Stomach smooth muscle (tissue), 2 donors: ENCODE measurements at regions not wholly inside any gene's neighbourhood (a gene's known extent, or its start where the extent isn't known, plus 50 kb on each side); places are given as distances from the start of the nearest gene placed in this dataset.
"Not testable (repeated sequence)": the region's sequence is repeated elsewhere in the genome, so short reads cannot be mapped to it uniquely, and the experiment has no call there.

Experiments used
- H3K27ac ChIP-seq: one replicate; pipeline ENCODE4 v1.7.0; 2013; ENCODE audit warnings: mild to moderate bottlenecking, low read length, inconsistent platforms
- H3K27me3 ChIP-seq, 2 donors: one replicate each; pipeline ENCODE4 v1.7.0; 2013; ENCODE audit warnings: low read length in 2 of 2; ENCODE audit not compliant: insufficient read depth in 2 of 2, control insufficient read depth in 1 of 2
- H3K36me3 ChIP-seq, 2 donors: one replicate each; pipeline ENCODE4 v1.7.0; 2013; ENCODE audit warnings: low read length in 2 of 2; ENCODE audit not compliant: control insufficient read depth in 2 of 2, insufficient read depth in 2 of 2
- H3K4me1 ChIP-seq: one replicate; pipeline ENCODE4 v1.7.0; 2013; ENCODE audit warnings: low read length; ENCODE audit not compliant: control insufficient read depth, insufficient read depth
- H3K4me3 ChIP-seq, 2 donors: one replicate each; pipeline ENCODE4 v1.7.0; 2013; ENCODE audit warnings: low read length in 2 of 2
- H3K9ac ChIP-seq, 2 donors: one replicate each; pipeline ENCODE4 v1.7.0; 2013; ENCODE audit warnings: low read length in 2 of 2, mild to moderate bottlenecking in 1 of 2
- H3K9me3 ChIP-seq, 2 donors: one replicate each; pipeline ENCODE4 v1.7.0; 2013; ENCODE audit warnings: low read length in 2 of 2; ENCODE audit not compliant: control insufficient read depth in 2 of 2
- donor health status: healthy.
- donor health status: Pancreatic carcinoma.

GRCh38 chr7:82676777-82677463 lies 233.3 kb upstream of the CACNA2D1 start:
- Histone ChIP-seq H3K36me3 (no peaks in the 10 kb centered on the region), H3K4me3 (no peak overlapping the region), H3K27ac (no peak overlapping the region), H3K9me3 (no peaks in the 10 kb centered on the region), H3K9ac (no peak overlapping the region), H3K27me3 (no peaks in the 10 kb centered on the region), H3K4me1 (no peaks in the 10 kb centered on the region)

- Histone ChIP-seq H3K36me3 (no peaks in the 10 kb centered on the region), H3K27me3 (no peaks in the 10 kb centered on the region), H3K4me3 (no peak overlapping the region), H3K27ac (no peak overlapping the region), H3K9ac (no peak overlapping the region), H3K9me3 (no peaks in the 10 kb centered on the region), H3K4me1 (no peaks in the 10 kb centered on the region)
These were observed 231.8 kb upstream of the CACNA2D1 start for GRCh38 chr7:82675396-82675795.

GRCh38 chr7:82674268-82674667 lies 230.7 kb upstream of the CACNA2D1 start:
- Histone ChIP-seq H3K27me3 (no peaks in the 10 kb centered on the region), H3K9me3 (no peaks in the 10 kb centered on the region), H3K36me3 (no peaks in the 10 kb centered on the region), H3K4me3 (no peak overlapping the region), H3K9ac (no peak overlapping the region), H3K4me1 (no peaks in the 10 kb centered on the region), H3K27ac (no peak overlapping the region)

- no peak overlapping the region for H3K9ac ChIP-seq
- H3K4me3 ChIP-seq = no peak overlapping the region
- H3K4me1 ChIP-seq = no peaks in the 10 kb centered on the region
- no peaks in the 10 kb centered on the region for H3K9me3 ChIP-seq
- H3K27ac ChIP-seq = no peak overlapping the region
- H3K27me3 ChIP-seq = no peaks in the 10 kb centered on the region
- no peaks in the 10 kb centered on the region for H3K36me3 ChIP-seq
These were observed 228.5 kb upstream of the CACNA2D1 start for GRCh38 chr7:82672078-82672477.

- no peaks in the 10 kb centered on the region for H3K9me3 ChIP-seq
- H3K4me3 ChIP-seq = no peak overlapping the region
These were observed 225.6 kb upstream of the CACNA2D1 start for GRCh38 chr7:82669141-82669540.

GRCh38 chr7:82668676-82669075 lies 225.1 kb upstream of the CACNA2D1 start:
- Histone ChIP-seq H3K27ac (no peak overlapping the region), H3K4me1 (no peaks in the 10 kb centered on the region), H3K9me3 (no peaks in the 10 kb centered on the region), H3K9ac (no peak overlapping the region), H3K4me3 (no peak overlapping the region), H3K27me3 (no peaks in the 10 kb centered on the region), H3K36me3 (no peaks in the 10 kb centered on the region)

More at GRCh38 chr7:82669141-82669540, 225.6 kb upstream of the CACNA2D1 start:
- no peak overlapping the region for H3K27ac ChIP-seq
- no peaks in the 10 kb centered on the region for H3K36me3 ChIP-seq
- no peaks in the 10 kb centered on the region for H3K4me1 ChIP-seq
- H3K27me3 ChIP-seq = no peaks in the 10 kb centered on the region
- H3K9ac ChIP-seq = no peak overlapping the region

- no peak overlapping the region for H3K27ac ChIP-seq
- H3K27me3 ChIP-seq = no peaks in the 10 kb centered on the region
- no peaks in the 10 kb centered on the region for H3K36me3 ChIP-seq
- no peaks in the 10 kb centered on the region for H3K9me3 ChIP-seq
- H3K4me1 ChIP-seq = no peaks in the 10 kb centered on the region
- no peak overlapping the region for H3K9ac ChIP-seq
- no peak overlapping the region for H3K4me3 ChIP-seq
These were observed 222.5 kb upstream of the CACNA2D1 start for GRCh38 chr7:82665966-82666507.

GRCh38 chr7:82655965-82656364 lies 212.4 kb upstream of the CACNA2D1 start:
- Histone ChIP-seq H3K4me3 (no peak overlapping the region), H3K27me3 (no peaks in the 10 kb centered on the region), H3K27ac (no peak overlapping the region), H3K9ac (no peak overlapping the region), H3K36me3 (no peaks in the 10 kb centered on the region), H3K4me1 (no peaks in the 10 kb centered on the region), H3K9me3 (no peaks in the 10 kb centered on the region)

GRCh38 chr7:82650095-82650494 lies 206.5 kb upstream of the CACNA2D1 start:
- not testable (repeated sequence) for H3K36me3 ChIP-seq, H3K9me3 ChIP-seq, H3K27me3 ChIP-seq, H3K9ac ChIP-seq, H3K27ac ChIP-seq, H3K4me3 ChIP-seq, H3K4me1 ChIP-seq

GRCh38 chr7:82633592-82633991 lies 190.0 kb upstream of the CACNA2D1 start:
- H3K36me3 ChIP-seq = no peaks in the 10 kb centered on the region
- H3K9ac ChIP-seq = no peak overlapping the region
- H3K4me1 ChIP-seq = no peaks in the 10 kb centered on the region
- H3K9me3 ChIP-seq = no peaks in the 10 kb centered on the region
- no peak overlapping the region for H3K4me3 ChIP-seq
- H3K27me3 ChIP-seq = no peaks in the 10 kb centered on the region
- H3K27ac ChIP-seq = no peak overlapping the region

GRCh38 chr7:82631998-82632397 lies 188.4 kb upstream of the CACNA2D1 start:
- no peak overlapping the region for H3K9ac ChIP-seq
- H3K4me3 ChIP-seq = no peak overlapping the region
- no peaks in the 10 kb centered on the region for H3K9me3 ChIP-seq
- no peaks in the 10 kb centered on the region for H3K36me3 ChIP-seq
- H3K27ac ChIP-seq = no peak overlapping the region
- H3K27me3 ChIP-seq = no peaks in the 10 kb centered on the region
- H3K4me1 ChIP-seq = no peaks in the 10 kb centered on the region
